Heart right ventricle (tissue), 16 donors: ENCODE measurements at regions not wholly inside any gene's neighbourhood (a gene's known extent, or its start where the extent isn't known, plus 50 kb on each side); places are given as distances from the start of the nearest gene placed in this dataset.

Experiments
- ATAC-seq, 8 donors: fragments of 200-7000 bp; cut with Tn5 transposase; one replicate each; pipeline ENCODE4 v1.9.1; 2020; ENCODE audit warnings: mild to moderate bottlenecking in 8 of 8, moderate library complexity in 8 of 8, moderate number of reproducible peaks in 1 of 8
- DNase-seq, 2 donors: peaks; one replicate each; pipeline ENCODE4 v3.0.0-alpha.2; 2020
- H3K27ac ChIP-seq, 10 donors: fragments of 200-600 bp; sonication (generic) in 2 of 10; one replicate each; pipeline versions ENCODE4 v1.5.0 to v1.8.0; 2020 to 2022; ENCODE audit warnings: mild to moderate bottlenecking in 3 of 10
- H3K27me3 ChIP-seq, 7 donors: fragments of 200-600 bp; one replicate each; pipeline ENCODE4 v1.8.0; 2021 to 2022; ENCODE audit warnings: mild to moderate bottlenecking in 2 of 7
- H3K36me3 ChIP-seq, 9 donors: fragments of 200-600 bp; sonication (generic) in 1 of 9; one replicate each; pipeline versions ENCODE4 v1.5.0 to v1.8.0; 2020 to 2022; ENCODE audit warnings: mild to moderate bottlenecking in 2 of 9
- H3K4me1 ChIP-seq, 9 donors: fragments of 200-600 bp; sonication (generic) in 1 of 9; one replicate each; pipeline versions ENCODE4 v1.5.0 to v1.8.0; 2020 to 2022; ENCODE audit warnings: mild to moderate bottlenecking in 4 of 9
- H3K4me3 ChIP-seq, 10 donors: fragments of 200-600 bp; sonication (generic) in 2 of 10; one replicate each; pipeline versions ENCODE4 v1.5.0 to v1.8.0; 2020 to 2022; ENCODE audit warnings: mild to moderate bottlenecking in 7 of 10, moderate library complexity in 2 of 10
- H3K9me3 ChIP-seq, 11 donors: fragments of 200-600 bp in 10 of 11; sonication (generic) in 2 of 11; one replicate each; pipeline versions ENCODE4 v1.5.0 to v1.8.0; 2013 to 2022; ENCODE audit warnings: mild to moderate bottlenecking in 2 of 11, control low read depth in 1 of 11, moderate library complexity in 1 of 11
- WGBS, 2 donors: extraction: QIAGEN DNeasy Blood & Tissue Kit; methylation state at CpG; one replicate each; pipeline ENCODE4 v1.1.7; 2013; ENCODE audit warnings: inconsistent platforms in 1 of 2; 5-methylcytosine and 5-hydroxymethylcytosine counted together
- intact Hi-C, 10 donors: fragments of 100-400 bp; cut with DNase I; formaldehyde crosslinking; loops; one replicate each; pipeline versions ENCODE4 v1.11.1 to v1.14.2; 2022
- TF ChIP-seq, protein P1 (sequence below), 9 donors: fragments of 200-600 bp; sonication (generic) in 2 of 9; IDR thresholded peaks; one replicate each; pipeline versions ENCODE4 v1.5.0 to v1.8.0; 2021 to 2022; ENCODE audit warnings: antibody characterized with exemption in 9 of 9, mild to moderate bottlenecking in 5 of 9, moderate library complexity in 1 of 9
- donor health status: Arrhythmogenic right ventricular cardiomyopathy.
- donor health status: ischemic (EF 13 %, LVEDD 7.1; RV severe dilation, severe dysfunction).
- donor health status: healthy with polysubstance abuse.
- donor health status: DM: no; HTN: yes; CAD: no.
- donor health status: DM: no; HTN: no; CAD: no.
- donor health status: ischemic (EF 25% LVEDD 6.9; RV normal size, moderate dysfunction).
- donor health status: ischemic (EF 25% LVEDD 5.7; RV mildly dilated, moderate dysfunction).
- donor health status: healthy.
- donor health status: DM: yes; HTN: yes; CAD: no.
- donor health status: Ischemic cardiomyopathy.
- donor health status: ischemic (EF 35%, LVEDD 5.7; RV mildly dilated, moderate dysfunction).
- donor health status: nonischemic (EF 11% LVEDD 7.7; RV severe dilation, severe dysfunction).
- donor health status: DM: yes; HTN: yes; CAD: no.
- donor health status: PGD.
- donor health status: ischemic (EF 29% LVEDD 5.4; RV normal size, mild dysfunction).
- donor health status: nonischemic (EF 23%, LVEDD 6.1; RV moderate dilation, normal function).

DNA sequence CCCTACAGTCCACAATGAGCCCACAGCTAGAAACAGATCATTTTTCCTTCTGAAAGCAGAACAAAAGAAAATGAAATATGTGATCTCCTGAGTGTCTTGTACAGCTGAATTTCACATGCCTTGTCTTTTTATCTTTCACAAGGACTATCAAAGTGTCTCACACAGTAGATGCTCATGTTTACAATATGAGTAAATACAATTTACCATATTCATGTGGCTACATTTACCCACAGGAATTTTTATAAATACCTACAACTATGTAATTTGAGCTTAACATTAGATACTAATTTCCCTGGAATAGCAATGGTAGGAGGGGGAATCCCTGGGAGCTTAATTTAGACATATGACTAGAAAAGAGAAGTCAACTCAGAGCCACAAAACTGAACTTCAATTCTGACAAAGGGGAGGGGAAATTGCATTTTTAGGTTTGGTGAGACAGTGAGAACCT lies 186.2 kb downstream of the MACC1 start:
- Histone ChIP-seq H3K27ac (no peak overlapping the region), H3K27me3 (no peaks in the 10 kb centered on the region), H3K36me3 (no peaks in the 10 kb centered on the region), H3K4me1 (peaks cover 0 to 3% (median 0%) of the 10 kb centered on the region in 9 donors), H3K4me3 (no peak overlapping the region), H3K9me3 (peaks cover 0 to 4% (median 0%) of the 10 kb centered on the region in 11 donors)
- TF ChIP-seq, protein P1, sequence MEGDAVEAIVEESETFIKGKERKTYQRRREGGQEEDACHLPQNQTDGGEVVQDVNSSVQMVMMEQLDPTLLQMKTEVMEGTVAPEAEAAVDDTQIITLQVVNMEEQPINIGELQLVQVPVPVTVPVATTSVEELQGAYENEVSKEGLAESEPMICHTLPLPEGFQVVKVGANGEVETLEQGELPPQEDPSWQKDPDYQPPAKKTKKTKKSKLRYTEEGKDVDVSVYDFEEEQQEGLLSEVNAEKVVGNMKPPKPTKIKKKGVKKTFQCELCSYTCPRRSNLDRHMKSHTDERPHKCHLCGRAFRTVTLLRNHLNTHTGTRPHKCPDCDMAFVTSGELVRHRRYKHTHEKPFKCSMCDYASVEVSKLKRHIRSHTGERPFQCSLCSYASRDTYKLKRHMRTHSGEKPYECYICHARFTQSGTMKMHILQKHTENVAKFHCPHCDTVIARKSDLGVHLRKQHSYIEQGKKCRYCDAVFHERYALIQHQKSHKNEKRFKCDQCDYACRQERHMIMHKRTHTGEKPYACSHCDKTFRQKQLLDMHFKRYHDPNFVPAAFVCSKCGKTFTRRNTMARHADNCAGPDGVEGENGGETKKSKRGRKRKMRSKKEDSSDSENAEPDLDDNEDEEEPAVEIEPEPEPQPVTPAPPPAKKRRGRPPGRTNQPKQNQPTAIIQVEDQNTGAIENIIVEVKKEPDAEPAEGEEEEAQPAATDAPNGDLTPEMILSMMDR (IDR thresholded peaks at IDR 0.05) = no peak
- ATAC-seq (no peak), DNase-seq (no peak)
- intact Hi-C loops = no loop called here

DNA sequence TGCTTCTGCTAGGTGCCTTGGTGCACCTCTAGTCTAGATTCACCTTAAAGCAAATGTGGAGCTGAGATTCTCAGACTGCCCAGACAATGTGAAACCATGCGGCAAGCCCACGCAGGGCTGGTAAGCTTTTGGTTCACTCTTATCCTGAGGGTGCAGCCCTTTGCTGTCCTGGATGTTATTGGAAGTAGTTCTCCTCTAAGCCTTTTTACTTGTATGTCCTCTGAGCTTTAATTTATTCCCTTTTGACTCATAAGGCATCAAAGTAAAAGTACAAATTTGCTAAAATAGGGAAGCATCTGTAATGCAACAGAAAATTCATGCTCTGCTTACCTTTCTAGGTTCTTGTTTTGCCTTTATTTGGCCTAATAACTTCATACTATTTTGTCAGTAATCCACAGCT lies 186.8 kb downstream of the MACC1 start:
- no peaks in the 10 kb centered on the region for H3K27me3 ChIP-seq
- TF ChIP-seq, protein P1 (IDR thresholded peaks at IDR 0.05) = no peak
- ATAC-seq (no peak), DNase-seq (no peak)
- H3K9me3 ChIP-seq = peaks cover 0 to 5% (median 0%) of the 10 kb centered on the region in 11 donors
- H3K36me3 ChIP-seq = no peaks in the 10 kb centered on the region
- intact Hi-C loops = no loop called here
- WGBS, 2 donors = 81 to 86% methylated on average over 2 of the region's 2 CpGs
- H3K4me1 ChIP-seq = peaks cover 0 to 3% (median 0%) of the 10 kb centered on the region in 9 donors
- H3K27ac ChIP-seq = no peak overlapping the region
- H3K4me3 ChIP-seq = no peak overlapping the region

DNA sequence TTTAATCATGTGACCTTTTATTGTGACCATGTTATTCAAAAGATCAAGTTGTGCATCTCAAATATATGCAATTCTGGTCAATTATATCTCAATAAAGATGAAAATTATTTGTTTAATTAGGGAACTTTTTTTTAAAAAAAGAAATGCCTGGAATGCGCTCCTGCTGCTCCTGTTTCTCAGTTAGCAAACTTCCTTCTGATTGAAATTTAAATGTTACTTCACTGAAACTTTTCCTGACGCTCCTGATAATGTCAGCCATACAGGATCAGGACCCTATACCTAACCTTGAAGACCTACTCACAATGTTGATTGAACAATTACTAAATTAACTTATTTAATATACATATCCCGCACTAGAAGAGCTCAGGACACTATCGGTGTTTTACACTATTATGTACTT lies 190.4 kb downstream of the MACC1 start:
- TF ChIP-seq, protein P1 (IDR thresholded peaks at IDR 0.05) = no peak
- H3K4me1 ChIP-seq = peaks cover 0 to 3% (median 0%) of the 10 kb centered on the region in 9 donors
- no peaks in the 10 kb centered on the region for H3K36me3 ChIP-seq
- peaks cover 0 to 5% (median 0%) of the 10 kb centered on the region in 11 donors for H3K9me3 ChIP-seq
- no peak overlapping the region for H3K4me3 ChIP-seq
- H3K27me3 ChIP-seq = no peaks in the 10 kb centered on the region
- ATAC-seq = no peak
- WGBS, 2 donors = 83 to 91% methylated on average over 4 of the region's 4 CpGs
- intact Hi-C loops = no loop called here
- no peak for DNase-seq
- no peak overlapping the region for H3K27ac ChIP-seq

DNA sequence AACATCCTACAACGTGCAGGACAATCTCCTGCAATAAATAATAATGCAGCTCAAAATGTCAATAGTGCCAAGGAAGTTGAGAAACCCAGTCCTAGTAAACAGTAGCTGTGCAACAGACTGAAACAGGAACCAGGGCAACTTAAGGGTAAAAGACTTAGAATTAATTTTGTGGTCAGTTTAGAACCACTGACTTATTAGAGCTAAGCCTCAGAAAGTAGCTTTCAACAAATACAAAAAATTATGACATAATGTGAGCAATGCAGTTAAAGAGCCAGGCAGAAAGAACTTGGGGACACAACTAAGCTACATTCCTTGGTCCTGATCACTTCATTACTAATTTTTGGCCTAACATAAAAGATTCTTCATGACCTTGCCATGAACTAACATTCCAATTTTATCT lies 195.4 kb downstream of the MACC1 start:
- DNase-seq = no peak

More for the DNA sequence above, 195.4 kb downstream of the MACC1 start:
- Histone ChIP-seq H3K9me3 (peaks cover 0 to 5% (median 0%) of the 10 kb centered on the region in 11 donors), H3K27ac (no peak overlapping the region), H3K27me3 (no peaks in the 10 kb centered on the region), H3K36me3 (no peaks in the 10 kb centered on the region), H3K4me1 (no peaks in the 10 kb centered on the region), H3K4me3 (no peak overlapping the region)
- intact Hi-C loops = no loop called here
- TF ChIP-seq, protein P1 (IDR thresholded peaks at IDR 0.05) = no peak
- no peak for ATAC-seq
- WGBS, 2 donors = 10 to 14% methylated on average over 1 of the region's 1 CpG
